ENCODE measurements at regions not wholly inside any gene's neighbourhood (a gene's known extent, or its start where the extent isn't known, plus 50 kb on each side); places are given as distances from the start of the nearest gene placed in this dataset.

GRCh38 chr2:190121971-190122370 is 59.4 kb upstream of the MSTN start:
- ATAC-seq: peak; percentile 61
- peak in 2 of 4 experiments; percentile 15 to 17 for DNase-seq (ENCODE audit: extremely low read depth in 1 of 4, low spot score in 3 of 4)
- Histone ChIP-seq H4K20me1 (replicated peaks; ENCODE audit: control insufficient read depth, insufficient read depth, low read length) (no peaks in the 10 kb centered on the region), H3K4me2 (ENCODE audit: insufficient read depth, low read length) (no peak overlapping the region), H3K36me3 (ENCODE audit: control insufficient read depth, insufficient read depth, low read length) (no peaks in the 10 kb centered on the region), H3K4me3 (no peak overlapping the region), H3K4me1 (replicated peaks in 1 of 2; ENCODE audit: control insufficient read depth in 2 of 2, insufficient read depth in 2 of 2, low read length in 2 of 2) (no peaks in the 10 kb centered on the region; a peak in 1 of 5 replicates), H3K9ac (ENCODE audit: insufficient read depth in 1 of 2, low read depth in 2 of 2, low read length in 2 of 2) (no peak overlapping the region), H2AFZ (ENCODE audit: low read depth, low read length) (peak overlapping the region; percentile 33; the same call in 1 of the 2 replicates), H3K27me3 (ENCODE audit: control insufficient read depth in 2 of 2, insufficient read depth in 2 of 2, low read length in 2 of 2) (no peaks in the 10 kb centered on the region), H3K27ac (ENCODE audit: extremely low read depth, low read depth, low read length) (no peak overlapping the region), H3K79me2 (ENCODE audit: control insufficient read depth, insufficient read depth, low read length) (no peaks in the 10 kb centered on the region), H3K9me1 (ENCODE audit: control insufficient read depth, insufficient read depth, low read length) (no peaks in the 10 kb centered on the region), H3K9me3 (replicated peaks; ENCODE audit: control insufficient read depth, insufficient read depth, low read depth, low read length) (no peaks in the 10 kb centered on the region)
- ChIA-PET CTCF (ENCODE audit: low intra/inter-chr PET ratio) (interaction anchor here (1.0 kb wide), 1 partner anchor 34 kb away, joined by 4 read pairs; no protein-coding TSS in a partner anchor), POLR2A (interaction anchor here (0.7 kb wide), 1 partner anchor 195 kb away, joined by 3 read pairs; no protein-coding TSS in a partner anchor)
- 20% methylated on average over 1 of the region's 1 CpG for WGBS (ENCODE audit: insufficient coverage, low coverage, missing lambda C conversion rate)
- BruUV-seq (replicated peaks): no TSS peak
- intact Hi-C loops (cut with micrococcal nuclease): loop anchor here (1.0 kb wide), 1 partner anchor 33 kb away; no protein-coding TSS in a partner anchor
- TF ChIP-seq ZNF24 (IDR thresholded peaks at IDR 0.05) (peak; percentile 49; the same call in 1 of the 2 replicates), REST (IDR thresholded peaks at IDR 0.05; ENCODE audit: borderline replicate concordance) (peak; percentile 27; the same call in 1 of the 2 replicates), REST (CRISPR knock-in tag; IDR thresholded peaks at IDR 0.05; ENCODE audit: low read depth) (no peak), BCL6 (CRISPR knock-in tag; IDR thresholded peaks at IDR 0.05) (no peak), RNF2 (IDR thresholded peaks at IDR 0.05) (no peak), CEBPB (tag; IDR thresholded peaks at IDR 0.05) (no peak), CTCF (IDR thresholded peaks at IDR 0.05 in 2 of 3, conservative IDR thresholded peaks at IDR 0.05 in 1 of 3; ENCODE audit: insufficient read depth in 2 of 3, low read depth in 1 of 3, low read length in 3 of 3) (peak; percentile 27 to 47 (median 37); a peak in 4 of 6 replicates), BRF1 (IDR thresholded peaks at IDR 0.05; ENCODE audit: borderline replicate concordance, extremely low read depth, insufficient read length) (no peak), ZNF395 (CRISPR knock-in tag; IDR thresholded peaks at IDR 0.05) (no peak), RAD21 (CRISPR knock-in tag; conservative IDR thresholded peaks at IDR 0.05 in 1 of 2, IDR thresholded peaks at IDR 0.05 in 1 of 2) (peak in 1 of 2 experiments; percentile 55; a peak in 2 of 4 replicates)
- in situ Hi-C loops (cut with MboI): no loop called here
- FAIRE-seq: peak; percentile 73
